ENCODE measurements at regions not wholly inside any gene's neighbourhood (a gene's known extent, or its start where the extent isn't known, plus 50 kb on each side); places are given as distances from the start of the nearest gene placed in this dataset.

GRCh38 chr22:34486381-34486780, 566.1 kb upstream of the LARGE1 start:
- Histone ChIP-seq H3K9me1 (ENCODE audit: control insufficient read depth, extremely low read depth, insufficient read depth, low read length) (no peaks in the 10 kb centered on the region), H3K27me3 (ENCODE audit: control insufficient read depth, extremely low read depth, insufficient read depth, low read length) (no peaks in the 10 kb centered on the region), H3K9ac (ENCODE audit: control insufficient read depth, extremely low read depth, insufficient read depth, low read length) (no peak overlapping the region), H3K4me2 (ENCODE audit: control insufficient read depth, extremely low read depth, insufficient read depth, low read depth, low read length) (no peak overlapping the region), H3K27ac (ENCODE audit: control insufficient read depth, insufficient read depth, low read length) (no peak overlapping the region), H3K36me3 (ENCODE audit: control insufficient read depth in 2 of 2, extremely low read depth in 1 of 2, insufficient read depth in 2 of 2, low read length in 2 of 2) (no peaks in the 10 kb centered on the region), H3K79me2 (ENCODE audit: control insufficient read depth, insufficient read depth, low read length) (no peaks in the 10 kb centered on the region), H2AFZ (ENCODE audit: control insufficient read depth, low read length) (no peak overlapping the region), H3K4me1 (ENCODE audit: control insufficient read depth, extremely low read depth, insufficient read depth, low read length) (no peaks in the 10 kb centered on the region), H3K4me3 (ENCODE audit: control insufficient read depth in 2 of 3, extremely low read depth in 1 of 3, insufficient read depth in 2 of 3, low read depth in 1 of 3, low read length in 3 of 3) (no peak overlapping the region), H4K20me1 (ENCODE audit: control insufficient read depth, extremely low read depth, insufficient read depth, low read length) (no peaks in the 10 kb centered on the region), H3K9me3 (ENCODE audit: control insufficient read depth, low read depth, low read length) (no peaks in the 10 kb centered on the region)
- TF ChIP-seq CTCF (optimal IDR thresholded peaks at IDR 0.05 in 1 of 3, IDR thresholded peaks at IDR 0.05 in 1 of 3, conservative IDR thresholded peaks at IDR 0.05 in 1 of 3; ENCODE audit: extremely low read depth in 1 of 3, insufficient read depth in 2 of 3, low read length in 3 of 3) (no peak), EZH2 (IDR thresholded peaks at IDR 0.05; ENCODE audit: low read length) (no peak)
- no peak for FAIRE-seq
- DNase-seq (ENCODE audit: low read depth, low spot score): no peak
- dilution Hi-C loops (cut with MboI; ENCODE audit: extremely low pct_ligation_motif_present, low sequenced_read_pairs): no loop called here

- TF ChIP-seq EZH2 (IDR thresholded peaks at IDR 0.05; ENCODE audit: low read length) (no peak), CTCF (optimal IDR thresholded peaks at IDR 0.05 in 1 of 3, IDR thresholded peaks at IDR 0.05 in 1 of 3, conservative IDR thresholded peaks at IDR 0.05 in 1 of 3; ENCODE audit: extremely low read depth in 1 of 3, insufficient read depth in 2 of 3, low read length in 3 of 3) (no peak)
- H3K4me3 ChIP-seq (ENCODE audit: control insufficient read depth in 2 of 3, extremely low read depth in 1 of 3, insufficient read depth in 2 of 3, low read depth in 1 of 3, low read length in 3 of 3): no peak overlapping the region
- no peak for DNase-seq (ENCODE audit: low read depth, low spot score)
- H2AFZ ChIP-seq (ENCODE audit: control insufficient read depth, low read length): no peak overlapping the region
- FAIRE-seq: no peak
- no peaks in the 10 kb centered on the region for H3K9me3 ChIP-seq (ENCODE audit: control insufficient read depth, low read depth, low read length)
- no peak overlapping the region for H3K4me2 ChIP-seq (ENCODE audit: control insufficient read depth, extremely low read depth, insufficient read depth, low read depth, low read length)
- H3K4me1 ChIP-seq (ENCODE audit: control insufficient read depth, extremely low read depth, insufficient read depth, low read length): no peaks in the 10 kb centered on the region
- H3K9me1 ChIP-seq (ENCODE audit: control insufficient read depth, extremely low read depth, insufficient read depth, low read length): no peaks in the 10 kb centered on the region
- dilution Hi-C loops (cut with MboI; ENCODE audit: extremely low pct_ligation_motif_present, low sequenced_read_pairs): no loop called here
- H3K36me3 ChIP-seq (ENCODE audit: control insufficient read depth in 2 of 2, extremely low read depth in 1 of 2, insufficient read depth in 2 of 2, low read length in 2 of 2): no peaks in the 10 kb centered on the region
- H4K20me1 ChIP-seq (ENCODE audit: control insufficient read depth, extremely low read depth, insufficient read depth, low read length): no peaks in the 10 kb centered on the region
- H3K9ac ChIP-seq (ENCODE audit: control insufficient read depth, extremely low read depth, insufficient read depth, low read length): no peak overlapping the region
- no peaks in the 10 kb centered on the region for H3K79me2 ChIP-seq (ENCODE audit: control insufficient read depth, insufficient read depth, low read length)
- H3K27me3 ChIP-seq (ENCODE audit: control insufficient read depth, extremely low read depth, insufficient read depth, low read length): no peaks in the 10 kb centered on the region
- no peak overlapping the region for H3K27ac ChIP-seq (ENCODE audit: control insufficient read depth, insufficient read depth, low read length)
Measured at GRCh38 chr22:34489861-34490260, 569.6 kb upstream of the LARGE1 start.

Data from keratinocyte (primary cell).